Mesenchymal stem cell (in vitro differentiated cells and primary cell): ENCODE measurements at regions not wholly inside any gene's neighbourhood (a gene's known extent, or its start where the extent isn't known, plus 50 kb on each side); places are given as distances from the start of the nearest gene placed in this dataset.

Source experiments
- DNase-seq: peaks from one replicate; pipeline ENCODE4 v3.0.0-alpha.2; 2013
- H2AFZ ChIP-seq: one replicate; pipeline ENCODE4 v1.6.1; 2013; ENCODE audit warnings: low read depth, mild to moderate bottlenecking, control low read depth, inconsistent platforms, low read length, moderate library complexity
- H2AK5ac ChIP-seq: 2 replicates; pipeline ENCODE4 v1.6.1; 2013; ENCODE audit warnings: low read length, moderate library complexity, mild to moderate bottlenecking, inconsistent platforms; ENCODE audit not compliant: severe bottlenecking
- H2BK120ac ChIP-seq: one replicate; pipeline ENCODE4 v1.6.1; 2013; ENCODE audit warnings: low read depth, mild to moderate bottlenecking, inconsistent platforms, low read length, moderate library complexity
- H2BK12ac ChIP-seq, 2 experiments: one replicate each; pipeline ENCODE4 v1.6.1; 2013; ENCODE audit warnings: inconsistent platforms in 2 of 2, low read length in 2 of 2, mild to moderate bottlenecking in 2 of 2, moderate library complexity in 2 of 2, control low read depth in 1 of 2
- H2BK15ac ChIP-seq: one replicate; pipeline ENCODE4 v1.6.1; 2013; ENCODE audit warnings: mild to moderate bottlenecking, low read depth, inconsistent platforms; ENCODE audit not compliant: poor library complexity, severe bottlenecking
- H2BK5ac ChIP-seq: 2 replicates; pipeline ENCODE4 v1.6.1; 2013; ENCODE audit warnings: low read depth, mild to moderate bottlenecking, low read length, control low read depth, inconsistent platforms; ENCODE audit not compliant: poor library complexity, severe bottlenecking
- H3K14ac ChIP-seq, 2 experiments: one replicate each; pipeline ENCODE4 v1.6.1; 2013; ENCODE audit warnings: inconsistent platforms in 2 of 2, low read length in 2 of 2, control low read depth in 1 of 2, mild to moderate bottlenecking in 1 of 2, moderate library complexity in 1 of 2
- H3K18ac ChIP-seq, 2 experiments: one replicate each; pipeline ENCODE4 v1.6.1; 2013; ENCODE audit warnings: inconsistent platforms in 2 of 2, low read length in 2 of 2, control low read depth in 1 of 2, low read depth in 1 of 2, mild to moderate bottlenecking in 1 of 2
- H3K23ac ChIP-seq, 2 experiments: one replicate each; pipeline ENCODE4 v1.6.1; 2013; ENCODE audit warnings: inconsistent platforms in 2 of 2, low read length in 2 of 2, mild to moderate bottlenecking in 2 of 2, moderate library complexity in 2 of 2, control low read depth in 1 of 2
- H3K27ac ChIP-seq: 2 replicates; pipeline ENCODE4 v1.5.1; 2013; ENCODE audit warnings: mild to moderate bottlenecking, moderate library complexity, low read length, control low read depth, inconsistent platforms; ENCODE audit not compliant: poor library complexity, severe bottlenecking
- H3K27me3 ChIP-seq, 2 experiments: 2 replicates each; pipeline versions ENCODE4 v1.6.1 to v1.7.0; 2013; ENCODE audit warnings: low read length in 2 of 2, mild to moderate bottlenecking in 2 of 2, moderate library complexity in 2 of 2, control low read depth in 1 of 2, inconsistent platforms in 1 of 2; ENCODE audit not compliant: control insufficient read depth in 1 of 2, insufficient read depth in 1 of 2
- H3K36me3 ChIP-seq, 2 experiments: 2 replicates each; pipeline versions ENCODE4 v1.6.1 to v1.7.0; 2013; ENCODE audit warnings: low read length in 2 of 2, control low read depth in 1 of 2, inconsistent platforms in 1 of 2, low read depth in 1 of 2, mild to moderate bottlenecking in 1 of 2; ENCODE audit not compliant: insufficient read depth in 2 of 2, control insufficient read depth in 1 of 2
- H3K4ac ChIP-seq, 2 experiments: one replicate each; pipeline ENCODE4 v1.6.1; 2013; ENCODE audit warnings: inconsistent platforms in 2 of 2, low read length in 2 of 2, mild to moderate bottlenecking in 2 of 2, moderate library complexity in 2 of 2, control low read depth in 1 of 2, low read depth in 1 of 2
- H3K4me1 ChIP-seq: 2 replicates; pipeline ENCODE4 v1.6.1; 2013; ENCODE audit warnings: low read depth, low read length, control low read depth; ENCODE audit not compliant: control insufficient read depth, insufficient read depth
- H3K4me2 ChIP-seq: 2 replicates; pipeline ENCODE4 v1.6.1; 2013; ENCODE audit warnings: low read length, mild to moderate bottlenecking, inconsistent platforms; ENCODE audit not compliant: poor library complexity, severe bottlenecking
- H3K4me3 ChIP-seq, 2 experiments: 2 replicates each; pipeline versions ENCODE4 v1.5.1 to v1.7.0; 2013; ENCODE audit warnings: low read length in 2 of 2, mild to moderate bottlenecking in 2 of 2, control low read depth in 1 of 2, low read depth in 1 of 2; ENCODE audit not compliant: insufficient read depth in 1 of 2
- H3K79me1 ChIP-seq: replicated peaks from 2 replicates; pipeline ENCODE4 v1.6.1; 2013; ENCODE audit warnings: mild to moderate bottlenecking, control low read depth, low read length, inconsistent platforms; ENCODE audit not compliant: poor library complexity, severe bottlenecking
- H3K9ac ChIP-seq: 2 replicates; pipeline ENCODE4 v1.7.0; 2013; ENCODE audit warnings: mild to moderate bottlenecking, low read length, moderate library complexity
- H3K9me3 ChIP-seq: 2 replicates; pipeline ENCODE4 v1.7.0; 2013; ENCODE audit warnings: mild to moderate bottlenecking, low read length; ENCODE audit not compliant: control insufficient read depth
- H4K8ac ChIP-seq: one replicate; pipeline ENCODE4 v1.6.1; 2013; ENCODE audit warnings: inconsistent platforms, mild to moderate bottlenecking, low read length, moderate library complexity
- H4K91ac ChIP-seq: one replicate; pipeline ENCODE4 v1.6.1; 2013; ENCODE audit warnings: mild to moderate bottlenecking, low read length, inconsistent platforms
- WGBS: methylation state at CpG from one replicate; pipeline ENCODE4 v1.1.7; 2013; ENCODE audit warnings: mixed read lengths; 5-methylcytosine and 5-hydroxymethylcytosine counted together

DNA sequence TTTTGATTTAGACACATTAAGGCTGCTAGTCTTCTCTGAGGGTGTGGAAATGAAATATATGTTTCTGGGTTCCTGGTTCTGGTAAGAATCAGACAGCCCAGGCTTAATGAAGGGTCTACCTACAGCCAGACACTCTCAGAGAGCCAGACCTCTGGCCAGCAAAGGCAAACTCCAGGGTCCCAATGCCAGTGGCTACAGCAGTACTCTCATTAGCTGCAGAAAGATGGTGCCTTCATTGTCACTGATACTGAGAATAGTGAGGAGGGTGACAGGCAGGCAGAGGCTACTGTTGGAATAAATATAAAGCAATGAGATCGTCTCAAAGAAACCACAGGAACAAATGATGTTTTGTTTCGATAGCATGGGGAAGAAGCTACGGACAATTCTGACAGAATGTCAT, 437.6 kb downstream of the GPM6A start:
- Histone ChIP-seq H3K9ac (no peak overlapping the region), H3K4me2 (no peak overlapping the region), H2BK15ac (no peak overlapping the region), H3K23ac (no peak overlapping the region), H3K79me1 (no peaks in the 10 kb centered on the region), H3K4me3 (no peak overlapping the region), H2BK12ac (no peak overlapping the region), H3K27ac (no peak overlapping the region), H3K9me3 (no peaks in the 10 kb centered on the region), H3K14ac (no peak overlapping the region), H2AFZ (no peak overlapping the region), H3K4ac (no peak overlapping the region), H4K8ac (no peak overlapping the region), H3K18ac (no peak overlapping the region), H4K91ac (no peak overlapping the region), H2BK5ac (no peak overlapping the region), H2BK120ac (no peak overlapping the region), H2AK5ac (no peak overlapping the region), H3K4me1 (no peaks in the 10 kb centered on the region), H3K36me3 (no peaks in the 10 kb centered on the region), H3K27me3 (no peaks in the 10 kb centered on the region)
- 97% methylated on average over 3 of the region's 3 CpGs for WGBS
- no peak for DNase-seq

- Histone ChIP-seq H3K36me3 (no peaks in the 10 kb centered on the region), H3K14ac (no peak overlapping the region), H3K27ac (no peak overlapping the region), H3K4me2 (no peak overlapping the region), H2BK15ac (no peak overlapping the region), H3K9ac (no peak overlapping the region), H3K23ac (no peak overlapping the region), H3K4me3 (no peak overlapping the region), H3K9me3 (no peaks in the 10 kb centered on the region), H2AK5ac (no peak overlapping the region), H2BK12ac (no peak overlapping the region), H4K91ac (no peak overlapping the region), H3K4me1 (no peaks in the 10 kb centered on the region), H3K79me1 (no peaks in the 10 kb centered on the region), H2BK120ac (no peak overlapping the region), H2BK5ac (no peak overlapping the region), H2AFZ (no peak overlapping the region), H3K4ac (no peak overlapping the region), H4K8ac (no peak overlapping the region), H3K18ac (no peak overlapping the region), H3K27me3 (no peaks in the 10 kb centered on the region)
- DNase-seq, result no peak
- 93% methylated on average over 2 of the region's 8 CpGs for WGBS
These were observed 435.6 kb downstream of the GPM6A start for GRCh38 chr4:175376287-175376977.

DNA sequence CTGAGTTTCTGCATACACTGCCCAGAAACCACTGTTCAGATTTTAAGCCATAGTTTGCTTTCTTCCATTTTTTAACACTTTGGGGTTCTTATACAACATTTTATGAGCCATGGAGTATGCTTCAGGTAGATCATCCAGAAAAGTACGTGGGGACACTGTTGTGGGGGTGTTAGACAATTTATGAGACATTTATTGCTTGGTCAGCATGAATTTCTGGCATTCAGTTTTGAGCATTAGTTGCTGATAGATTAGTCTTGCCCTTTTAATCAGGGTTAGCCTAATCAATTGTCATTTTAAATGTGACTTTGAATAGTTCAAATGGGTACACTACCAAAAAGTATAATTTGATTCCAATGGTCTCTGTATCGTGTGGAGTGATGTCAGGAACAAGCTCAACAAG, 434.9 kb downstream of the GPM6A start:
- no peak overlapping the region for H2BK12ac ChIP-seq
- H2BK15ac ChIP-seq, result no peak overlapping the region
- H2AK5ac ChIP-seq, result no peak overlapping the region
- no peak overlapping the region for H4K8ac ChIP-seq
- H3K4me3 ChIP-seq, result no peak overlapping the region
- H3K9ac ChIP-seq, result no peak overlapping the region
- no peak for DNase-seq
- no peak overlapping the region for H2BK5ac ChIP-seq
- H3K36me3 ChIP-seq, result no peaks in the 10 kb centered on the region
- no peaks in the 10 kb centered on the region for H3K79me1 ChIP-seq
- no peak overlapping the region for H3K23ac ChIP-seq
- no peak overlapping the region for H3K4ac ChIP-seq
- H2AFZ ChIP-seq, result no peak overlapping the region
- no peak overlapping the region for H4K91ac ChIP-seq
- no peak overlapping the region for H3K14ac ChIP-seq
- no peak overlapping the region for H3K4me2 ChIP-seq
- 75% methylated on average over 2 of the region's 2 CpGs for WGBS
- no peak overlapping the region for H3K18ac ChIP-seq
- H3K4me1 ChIP-seq, result no peaks in the 10 kb centered on the region
- no peak overlapping the region for H3K27ac ChIP-seq
- H3K9me3 ChIP-seq, result no peaks in the 10 kb centered on the region
- H3K27me3 ChIP-seq, result no peaks in the 10 kb centered on the region
- H2BK120ac ChIP-seq, result no peak overlapping the region

DNA sequence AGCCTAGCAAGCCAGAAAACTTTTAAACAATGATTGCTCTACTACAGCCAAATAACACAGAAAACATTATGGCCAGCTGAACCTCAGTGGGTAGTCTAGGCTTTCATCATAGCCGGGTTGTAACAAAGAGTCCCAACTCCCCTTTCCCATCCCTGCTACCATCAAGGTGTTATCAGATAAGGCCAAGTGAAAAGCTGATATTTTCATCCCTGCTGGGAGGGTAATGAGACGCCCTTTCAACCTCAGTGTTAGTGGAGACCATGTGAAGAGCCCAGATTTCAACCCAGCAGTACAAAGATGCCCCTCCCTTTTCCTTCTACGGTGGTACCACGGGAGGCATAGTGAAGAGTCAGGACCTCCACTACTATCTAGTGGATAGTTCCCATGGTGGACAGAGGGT, 433.7 kb downstream of the GPM6A start:
- Histone ChIP-seq H3K27me3 (no peaks in the 10 kb centered on the region), H2AK5ac (no peak overlapping the region), H2BK120ac (no peak overlapping the region), H2BK15ac (no peak overlapping the region), H3K36me3 (no peaks in the 10 kb centered on the region), H4K8ac (no peak overlapping the region), H3K4me1 (no peaks in the 10 kb centered on the region), H3K27ac (no peak overlapping the region), H2BK12ac (no peak overlapping the region), H4K91ac (no peak overlapping the region), H3K9ac (no peak overlapping the region), H3K14ac (no peak overlapping the region), H3K9me3 (no peaks in the 10 kb centered on the region), H3K18ac (no peak overlapping the region), H3K4me3 (no peak overlapping the region), H2BK5ac (no peak overlapping the region), H3K4me2 (no peak overlapping the region), H2AFZ (no peak overlapping the region), H3K79me1 (no peaks in the 10 kb centered on the region), H3K4ac (no peak overlapping the region), H3K23ac (no peak overlapping the region)
- 45% methylated on average over 4 of the region's 4 CpGs for WGBS
- no peak for DNase-seq
